Skin of body (tissue), 1 donor: ENCODE measurements at regions not wholly inside any gene's neighbourhood (a gene's known extent, or its start where the extent isn't known, plus 50 kb on each side); places are given as distances from the start of the nearest gene placed in this dataset.
A peak's percentile ranks its signal among the peaks of the same experiment; 100 is the strongest.
"Not testable (repeated sequence)": the region's sequence is repeated elsewhere in the genome, so short reads cannot be mapped to it uniquely, and the experiment has no call there.

Source experiments
- DNase-seq: peaks from one replicate; lab custom pipeline; 2025; lab: John Stamatoyannopoulos, UW

- no peak for DNase-seq
These were observed 64.0 kb downstream of the EBNA1BP2 start for GRCh38 chr1:43108080-43108479.

GRCh38 chr1:43107664-43108063 is 64.4 kb downstream of the EBNA1BP2 start:
- DNase-seq: no peak

GRCh38 chr1:43104027-43104763 is 67.9 kb downstream of the EBNA1BP2 start:
- no peak for DNase-seq

GRCh38 chr1:43101061-43101460 is 71.0 kb downstream of the EBNA1BP2 start:
- DNase-seq: no peak

- no peak for DNase-seq
These were observed 73.9 kb downstream of the EBNA1BP2 start for GRCh38 chr1:43098200-43098599.

- DNase-seq: not testable (repeated sequence)
These were observed 75.6 kb downstream of the EBNA1BP2 start for GRCh38 chr1:43096528-43096927.

- DNase-seq: not testable (repeated sequence)
These were observed 81.3 kb downstream of the EBNA1BP2 start for GRCh38 chr1:43090812-43091211.

- DNase-seq: not testable (repeated sequence)
These were observed 81.9 kb downstream of the EBNA1BP2 start for GRCh38 chr1:43090157-43090556.

- no peak for DNase-seq
These were observed 88.7 kb downstream of the EBNA1BP2 start for GRCh38 chr1:43083375-43083891.

- no peak for DNase-seq
These were observed 89.3 kb downstream of the EBNA1BP2 start for GRCh38 chr1:43082740-43083139.

GRCh38 chr1:43077273-43077672 is 94.8 kb downstream of the EBNA1BP2 start:
- DNase-seq: no peak

GRCh38 chr1:43074709-43075108 is 97.4 kb downstream of the EBNA1BP2 start:
- DNase-seq: no peak

- DNase-seq: no peak
These were observed 97.8 kb downstream of the EBNA1BP2 start for GRCh38 chr1:43074244-43074643.

- DNase-seq: peak; percentile 72
These were observed 98.4 kb downstream of the EBNA1BP2 start for GRCh38 chr1:43073490-43074230.

- no peak for DNase-seq
These were observed 99.8 kb downstream of the EBNA1BP2 start for GRCh38 chr1:43072314-43072713.

GRCh38 chr1:43071241-43071640 is 100.8 kb downstream of the EBNA1BP2 start:
- DNase-seq: no peak

- DNase-seq: no peak
These were observed 102.5 kb downstream of the EBNA1BP2 start for GRCh38 chr1:43069461-43070050.

GRCh38 chr1:43068911-43069310 is 103.2 kb downstream of the EBNA1BP2 start:
- no peak for DNase-seq

GRCh38 chr1:43067977-43068751 is 103.9 kb downstream of the EBNA1BP2 start:
- no peak for DNase-seq

- DNase-seq: no peak
These were observed 104.8 kb downstream of the EBNA1BP2 start for GRCh38 chr1:43067233-43067745.

- no peak for DNase-seq
These were observed 105.5 kb downstream of the EBNA1BP2 start for GRCh38 chr1:43066578-43066977.
